GM23338 (cell line): ENCODE measurements at regions not wholly inside any gene's neighbourhood (a gene's known extent, or its start where the extent isn't known, plus 50 kb on each side); places are given as distances from the start of the nearest gene placed in this dataset.

Experiments
- ATAC-seq: fragments of 200-7000 bp; cut with Tn5 transposase; 3 replicates; pipeline ENCODE4 v1.9.1; 2020
- DNase-seq: peaks from one replicate; pipeline ENCODE4 v3.0.0-alpha.2; 2015; ENCODE audit warnings: low spot score
- H2AFZ ChIP-seq: fragments of 200-600 bp; sonication (generic); 2 replicates; pipeline ENCODE4 v1.8.0; 2016; ENCODE audit warnings: antibody characterized with exemption, mild to moderate bottlenecking, moderate library complexity
- H3F3A ChIP-seq: fragments of 200-600 bp; sonication (generic); replicated peaks from 2 replicates; pipeline ENCODE4 v1.8.0; 2017; ENCODE audit warnings: antibody characterized with exemption, mixed run types, low read depth
- H3K27ac ChIP-seq: fragments of 200-600 bp; sonication (generic); 2 replicates; pipeline ENCODE4 v1.6.1; 2016; ENCODE audit warnings: low read depth
- H3K27me3 ChIP-seq: fragments of 200-600 bp; sonication (generic); 2 replicates; pipeline ENCODE4 v1.8.0; 2016; ENCODE audit warnings: mild to moderate bottlenecking, mixed run types, moderate library complexity; ENCODE audit not compliant: insufficient read depth
- H3K36me3 ChIP-seq: fragments of 200-600 bp; sonication (generic); 2 replicates; pipeline ENCODE4 v1.8.0; 2016; ENCODE audit warnings: mild to moderate bottlenecking; ENCODE audit not compliant: insufficient read depth
- H3K4me1 ChIP-seq: fragments of 200-600 bp; sonication (generic); 2 replicates; pipeline ENCODE4 v1.8.0; 2016; ENCODE audit warnings: mild to moderate bottlenecking, moderate library complexity; ENCODE audit not compliant: insufficient read depth
- H3K4me2 ChIP-seq: fragments of 200-600 bp; sonication (generic); 2 replicates; pipeline ENCODE4 v1.7.1; 2017; ENCODE audit warnings: mixed run types
- H3K4me3 ChIP-seq: fragments of 200-600 bp; sonication (generic); 2 replicates; pipeline ENCODE4 v1.6.1; 2016; ENCODE audit warnings: mixed run types
- H3K79me2 ChIP-seq: fragments of 200-600 bp; sonication (generic); replicated peaks from 2 replicates; pipeline ENCODE4 v1.8.0; 2017; ENCODE audit warnings: mild to moderate bottlenecking; ENCODE audit not compliant: insufficient read depth
- H3K9me2 ChIP-seq: fragments of 200-600 bp; sonication (generic); 2 replicates; pipeline ENCODE4 v1.8.0; 2017; ENCODE audit not compliant: insufficient read depth
- H4K20me1 ChIP-seq: fragments of 200-600 bp; sonication (generic); replicated peaks from 2 replicates; pipeline ENCODE4 v1.8.0; 2017; ENCODE audit warnings: mild to moderate bottlenecking; ENCODE audit not compliant: insufficient read depth
- H3K27ac Mint-ChIP-seq: 2 replicates; pipeline ENCODE4 v1.8.0; 2020; ENCODE audit warnings: inconsistent platforms, mild to moderate bottlenecking, moderate library complexity, mixed read lengths
- H3K27me3 Mint-ChIP-seq: 3 replicates; pipeline ENCODE4 v1.8.0; 2022; ENCODE audit warnings: low read depth, mild to moderate bottlenecking, moderate library complexity, mixed read lengths, inconsistent platforms; ENCODE audit not compliant: insufficient read depth, poor library complexity
- H3K36me3 Mint-ChIP-seq: 3 replicates; pipeline ENCODE4 v1.8.0; 2021; ENCODE audit warnings: low read depth, mild to moderate bottlenecking, inconsistent platforms, moderate library complexity, mixed read lengths
- H3K4me1 Mint-ChIP-seq: 3 replicates; pipeline ENCODE4 v1.8.0; 2020; ENCODE audit warnings: mild to moderate bottlenecking, inconsistent platforms, mixed read lengths
- H3K4me3 Mint-ChIP-seq: 3 replicates; pipeline ENCODE4 v1.8.0; 2021; ENCODE audit warnings: moderate library complexity, mild to moderate bottlenecking, inconsistent platforms, mixed read lengths
- H3K9me3 Mint-ChIP-seq: 3 replicates; pipeline ENCODE4 v1.8.0; 2020; ENCODE audit warnings: moderate library complexity, mild to moderate bottlenecking, inconsistent platforms, mixed read lengths
- CREB1 ChIP-seq: fragments of 250-450 bp; sonication (Bioruptor Pico); IDR thresholded peaks from 2 replicates; pipeline ENCODE4 v1.5.0; 2020; ENCODE audit warnings: low read depth, mild to moderate bottlenecking, moderate library complexity
- EZH2 ChIP-seq: fragments of 200-600 bp; sonication (generic); IDR thresholded peaks from one replicate; pipeline ENCODE4 v1.8.0; 2017; ENCODE audit warnings: antibody characterized with exemption, mild to moderate bottlenecking, low read depth; ENCODE audit not compliant: unreplicated experiment
- EZH2phosphoT487 ChIP-seq: fragments of 200-600 bp; sonication (generic); IDR thresholded peaks from one replicate; pipeline ENCODE4 v1.8.1; 2018; ENCODE audit warnings: antibody characterized with exemption; ENCODE audit not compliant: unreplicated experiment
- JUNB ChIP-seq: IDR thresholded peaks from one replicate; pipeline ENCODE4 v1.6.1; 2016; ENCODE audit warnings: antibody characterized with exemption; ENCODE audit not compliant: unreplicated experiment
- NANOG ChIP-seq: IDR thresholded peaks from 2 replicates; pipeline ENCODE4 v1.6.1; 2016; ENCODE audit warnings: antibody characterized with exemption, borderline replicate concordance
- POLR2AphosphoS5 ChIP-seq: IDR thresholded peaks from 2 replicates; pipeline ENCODE4 v1.6.1; 2016; ENCODE audit warnings: antibody characterized with exemption, low read depth
- STAT1 ChIP-seq: IDR thresholded peaks from one replicate; pipeline ENCODE4 v1.6.1; 2016; ENCODE audit warnings: antibody characterized with exemption; ENCODE audit not compliant: unreplicated experiment
- ZNF114 ChIP-seq: fragments of 250-450 bp; sonication (Bioruptor Pico); IDR thresholded peaks from 2 replicates; pipeline ENCODE4 v1.5.0; 2020; ENCODE audit warnings: mild to moderate bottlenecking, moderate library complexity
- ZNF331 ChIP-seq: fragments of 250-450 bp; sonication (Bioruptor Pico); IDR thresholded peaks from 2 replicates; pipeline ENCODE4 v1.5.0; 2020; ENCODE audit warnings: low read depth, mild to moderate bottlenecking, moderate library complexity
- TF ChIP-seq, protein P1 (sequence below): IDR thresholded peaks from one replicate; pipeline ENCODE4 v1.6.1; 2018; ENCODE audit warnings: antibody characterized with exemption; ENCODE audit not compliant: unreplicated experiment
- TF ChIP-seq, protein P2 (sequence below), 2 experiments: fragments of 200-600 bp in 1 of 2; sonication (generic) in 1 of 2; conservative IDR thresholded peaks; 2 replicates each; pipeline versions ENCODE4 v1.5.1 to v1.6.1; 2016 to 2017; ENCODE audit warnings: antibody characterized with exemption in 2 of 2, low read depth in 2 of 2, mild to moderate bottlenecking in 2 of 2, moderate library complexity in 1 of 2
- TF ChIP-seq, protein P3 (sequence below): IDR thresholded peaks from 2 replicates; pipeline ENCODE4 v1.6.1; 2016; ENCODE audit warnings: antibody characterized with exemption
- TF ChIP-seq, protein P4 (sequence below): fragments of 250-450 bp; sonication (Bioruptor Pico); IDR thresholded peaks from 2 replicates; pipeline ENCODE4 v1.5.0; 2020; ENCODE audit warnings: mild to moderate bottlenecking, moderate library complexity

DNA sequence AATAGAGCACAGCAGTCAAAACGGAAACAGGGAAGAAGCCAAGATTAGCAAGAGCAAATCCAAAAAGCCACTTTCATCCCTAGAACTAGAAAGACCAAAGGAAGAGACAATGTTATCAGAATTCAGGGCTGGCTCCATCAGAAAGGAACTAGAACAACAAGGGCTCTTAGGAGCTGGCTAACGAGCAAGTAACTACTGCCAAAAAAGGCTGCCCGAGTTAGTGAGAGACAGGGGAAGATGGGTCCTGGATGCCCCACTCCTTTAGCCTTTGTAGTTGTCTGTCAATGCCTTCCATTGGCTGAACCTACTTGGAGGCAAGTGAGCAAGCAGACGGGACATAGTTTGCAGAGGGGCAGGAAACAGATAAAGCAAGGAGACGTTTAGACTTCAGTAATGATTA, 240.4 kb downstream of the KLF12 start:
- ATAC-seq: no peak
- no peaks in the 10 kb centered on the region for H3K27me3 Mint-ChIP-seq
- no peak overlapping the region for H3K27ac Mint-ChIP-seq
- Histone ChIP-seq H3K9me2 (no peaks in the 10 kb centered on the region), H3K36me3 (no peaks in the 10 kb centered on the region), H3K4me1 (peaks cover 36% of the 10 kb centered on the region), H2AFZ (no peak overlapping the region), H3F3A (no peaks in the 10 kb centered on the region), H3K27ac (no peak overlapping the region), H3K4me2 (no peak overlapping the region), H3K27me3 (no peaks in the 10 kb centered on the region), H3K4me3 (no peak overlapping the region), H4K20me1 (no peaks in the 10 kb centered on the region), H3K79me2 (no peaks in the 10 kb centered on the region)
- H3K4me1 Mint-ChIP-seq: peaks cover 32% of the 10 kb centered on the region
- H3K36me3 Mint-ChIP-seq: no peaks in the 10 kb centered on the region
- TF ChIP-seq ZNF114: no peak
- TF ChIP-seq, protein P1, sequence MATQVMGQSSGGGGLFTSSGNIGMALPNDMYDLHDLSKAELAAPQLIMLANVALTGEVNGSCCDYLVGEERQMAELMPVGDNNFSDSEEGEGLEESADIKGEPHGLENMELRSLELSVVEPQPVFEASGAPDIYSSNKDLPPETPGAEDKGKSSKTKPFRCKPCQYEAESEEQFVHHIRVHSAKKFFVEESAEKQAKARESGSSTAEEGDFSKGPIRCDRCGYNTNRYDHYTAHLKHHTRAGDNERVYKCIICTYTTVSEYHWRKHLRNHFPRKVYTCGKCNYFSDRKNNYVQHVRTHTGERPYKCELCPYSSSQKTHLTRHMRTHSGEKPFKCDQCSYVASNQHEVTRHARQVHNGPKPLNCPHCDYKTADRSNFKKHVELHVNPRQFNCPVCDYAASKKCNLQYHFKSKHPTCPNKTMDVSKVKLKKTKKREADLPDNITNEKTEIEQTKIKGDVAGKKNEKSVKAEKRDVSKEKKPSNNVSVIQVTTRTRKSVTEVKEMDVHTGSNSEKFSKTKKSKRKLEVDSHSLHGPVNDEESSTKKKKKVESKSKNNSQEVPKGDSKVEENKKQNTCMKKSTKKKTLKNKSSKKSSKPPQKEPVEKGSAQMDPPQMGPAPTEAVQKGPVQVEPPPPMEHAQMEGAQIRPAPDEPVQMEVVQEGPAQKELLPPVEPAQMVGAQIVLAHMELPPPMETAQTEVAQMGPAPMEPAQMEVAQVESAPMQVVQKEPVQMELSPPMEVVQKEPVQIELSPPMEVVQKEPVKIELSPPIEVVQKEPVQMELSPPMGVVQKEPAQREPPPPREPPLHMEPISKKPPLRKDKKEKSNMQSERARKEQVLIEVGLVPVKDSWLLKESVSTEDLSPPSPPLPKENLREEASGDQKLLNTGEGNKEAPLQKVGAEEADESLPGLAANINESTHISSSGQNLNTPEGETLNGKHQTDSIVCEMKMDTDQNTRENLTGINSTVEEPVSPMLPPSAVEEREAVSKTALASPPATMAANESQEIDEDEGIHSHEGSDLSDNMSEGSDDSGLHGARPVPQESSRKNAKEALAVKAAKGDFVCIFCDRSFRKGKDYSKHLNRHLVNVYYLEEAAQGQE: no peak
- TF ChIP-seq, protein P2, sequence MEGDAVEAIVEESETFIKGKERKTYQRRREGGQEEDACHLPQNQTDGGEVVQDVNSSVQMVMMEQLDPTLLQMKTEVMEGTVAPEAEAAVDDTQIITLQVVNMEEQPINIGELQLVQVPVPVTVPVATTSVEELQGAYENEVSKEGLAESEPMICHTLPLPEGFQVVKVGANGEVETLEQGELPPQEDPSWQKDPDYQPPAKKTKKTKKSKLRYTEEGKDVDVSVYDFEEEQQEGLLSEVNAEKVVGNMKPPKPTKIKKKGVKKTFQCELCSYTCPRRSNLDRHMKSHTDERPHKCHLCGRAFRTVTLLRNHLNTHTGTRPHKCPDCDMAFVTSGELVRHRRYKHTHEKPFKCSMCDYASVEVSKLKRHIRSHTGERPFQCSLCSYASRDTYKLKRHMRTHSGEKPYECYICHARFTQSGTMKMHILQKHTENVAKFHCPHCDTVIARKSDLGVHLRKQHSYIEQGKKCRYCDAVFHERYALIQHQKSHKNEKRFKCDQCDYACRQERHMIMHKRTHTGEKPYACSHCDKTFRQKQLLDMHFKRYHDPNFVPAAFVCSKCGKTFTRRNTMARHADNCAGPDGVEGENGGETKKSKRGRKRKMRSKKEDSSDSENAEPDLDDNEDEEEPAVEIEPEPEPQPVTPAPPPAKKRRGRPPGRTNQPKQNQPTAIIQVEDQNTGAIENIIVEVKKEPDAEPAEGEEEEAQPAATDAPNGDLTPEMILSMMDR (conservative IDR thresholded peaks at IDR 0.05; ENCODE audit: low read depth in 2 of 2): no peak
- TF ChIP-seq, protein P3, sequence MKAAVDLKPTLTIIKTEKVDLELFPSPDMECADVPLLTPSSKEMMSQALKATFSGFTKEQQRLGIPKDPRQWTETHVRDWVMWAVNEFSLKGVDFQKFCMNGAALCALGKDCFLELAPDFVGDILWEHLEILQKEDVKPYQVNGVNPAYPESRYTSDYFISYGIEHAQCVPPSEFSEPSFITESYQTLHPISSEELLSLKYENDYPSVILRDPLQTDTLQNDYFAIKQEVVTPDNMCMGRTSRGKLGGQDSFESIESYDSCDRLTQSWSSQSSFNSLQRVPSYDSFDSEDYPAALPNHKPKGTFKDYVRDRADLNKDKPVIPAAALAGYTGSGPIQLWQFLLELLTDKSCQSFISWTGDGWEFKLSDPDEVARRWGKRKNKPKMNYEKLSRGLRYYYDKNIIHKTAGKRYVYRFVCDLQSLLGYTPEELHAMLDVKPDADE: no peak
- TF ChIP-seq, protein P4, sequence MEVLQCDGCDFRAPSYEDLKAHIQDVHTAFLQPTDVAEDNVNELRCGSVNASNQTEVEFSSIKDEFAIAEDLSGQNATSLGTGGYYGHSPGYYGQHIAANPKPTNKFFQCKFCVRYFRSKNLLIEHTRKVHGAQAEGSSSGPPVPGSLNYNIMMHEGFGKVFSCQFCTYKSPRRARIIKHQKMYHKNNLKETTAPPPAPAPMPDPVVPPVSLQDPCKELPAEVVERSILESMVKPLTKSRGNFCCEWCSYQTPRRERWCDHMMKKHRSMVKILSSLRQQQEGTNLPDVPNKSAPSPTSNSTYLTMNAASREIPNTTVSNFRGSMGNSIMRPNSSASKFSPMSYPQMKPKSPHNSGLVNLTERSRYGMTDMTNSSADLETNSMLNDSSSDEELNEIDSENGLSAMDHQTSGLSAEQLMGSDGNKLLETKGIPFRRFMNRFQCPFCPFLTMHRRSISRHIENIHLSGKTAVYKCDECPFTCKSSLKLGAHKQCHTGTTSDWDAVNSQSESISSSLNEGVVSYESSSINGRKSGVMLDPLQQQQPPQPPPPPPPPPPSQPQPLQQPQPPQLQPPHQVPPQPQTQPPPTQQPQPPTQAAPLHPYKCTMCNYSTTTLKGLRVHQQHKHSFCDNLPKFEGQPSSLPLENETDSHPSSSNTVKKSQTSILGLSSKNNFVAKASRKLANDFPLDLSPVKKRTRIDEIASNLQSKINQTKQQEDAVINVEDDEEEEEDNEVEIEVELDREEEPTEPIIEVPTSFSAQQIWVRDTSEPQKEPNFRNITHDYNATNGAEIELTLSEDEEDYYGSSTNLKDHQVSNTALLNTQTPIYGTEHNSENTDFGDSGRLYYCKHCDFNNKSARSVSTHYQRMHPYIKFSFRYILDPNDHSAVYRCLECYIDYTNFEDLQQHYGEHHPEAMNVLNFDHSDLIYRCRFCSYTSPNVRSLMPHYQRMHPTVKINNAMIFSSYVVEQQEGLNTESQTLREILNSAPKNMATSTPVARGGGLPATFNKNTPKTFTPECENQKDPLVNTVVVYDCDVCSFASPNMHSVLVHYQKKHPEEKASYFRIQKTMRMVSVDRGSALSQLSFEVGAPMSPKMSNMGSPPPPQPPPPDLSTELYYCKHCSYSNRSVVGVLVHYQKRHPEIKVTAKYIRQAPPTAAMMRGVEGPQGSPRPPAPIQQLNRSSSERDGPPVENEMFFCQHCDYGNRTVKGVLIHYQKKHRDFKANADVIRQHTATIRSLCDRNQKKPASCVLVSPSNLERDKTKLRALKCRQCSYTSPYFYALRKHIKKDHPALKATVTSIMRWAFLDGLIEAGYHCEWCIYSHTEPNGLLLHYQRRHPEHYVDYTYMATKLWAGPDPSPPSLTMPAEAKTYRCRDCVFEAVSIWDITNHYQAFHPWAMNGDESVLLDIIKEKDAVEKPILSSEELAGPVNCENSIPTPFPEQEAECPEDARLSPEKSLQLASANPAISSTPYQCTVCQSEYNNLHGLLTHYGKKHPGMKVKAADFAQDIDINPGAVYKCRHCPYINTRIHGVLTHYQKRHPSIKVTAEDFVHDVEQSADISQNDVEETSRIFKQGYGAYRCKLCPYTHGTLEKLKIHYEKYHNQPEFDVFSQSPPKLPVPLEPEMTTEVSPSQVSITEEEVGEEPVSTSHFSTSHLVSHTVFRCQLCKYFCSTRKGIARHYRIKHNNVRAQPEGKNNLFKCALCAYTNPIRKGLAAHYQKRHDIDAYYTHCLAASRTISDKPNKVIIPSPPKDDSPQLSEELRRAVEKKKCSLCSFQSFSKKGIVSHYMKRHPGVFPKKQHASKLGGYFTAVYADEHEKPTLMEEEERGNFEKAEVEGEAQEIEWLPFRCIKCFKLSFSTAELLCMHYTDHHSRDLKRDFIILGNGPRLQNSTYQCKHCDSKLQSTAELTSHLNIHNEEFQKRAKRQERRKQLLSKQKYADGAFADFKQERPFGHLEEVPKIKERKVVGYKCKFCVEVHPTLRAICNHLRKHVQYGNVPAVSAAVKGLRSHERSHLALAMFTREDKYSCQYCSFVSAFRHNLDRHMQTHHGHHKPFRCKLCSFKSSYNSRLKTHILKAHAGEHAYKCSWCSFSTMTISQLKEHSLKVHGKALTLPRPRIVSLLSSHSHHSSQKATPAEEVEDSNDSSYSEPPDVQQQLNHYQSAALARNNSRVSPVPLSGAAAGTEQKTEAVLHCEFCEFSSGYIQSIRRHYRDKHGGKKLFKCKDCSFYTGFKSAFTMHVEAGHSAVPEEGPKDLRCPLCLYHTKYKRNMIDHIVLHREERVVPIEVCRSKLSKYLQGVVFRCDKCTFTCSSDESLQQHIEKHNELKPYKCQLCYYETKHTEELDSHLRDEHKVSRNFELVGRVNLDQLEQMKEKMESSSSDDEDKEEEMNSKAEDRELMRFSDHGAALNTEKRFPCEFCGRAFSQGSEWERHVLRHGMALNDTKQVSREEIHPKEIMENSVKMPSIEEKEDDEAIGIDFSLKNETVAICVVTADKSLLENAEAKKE (CRISPR knock-in tag): no peak
- TF ChIP-seq NANOG: no peak
- TF ChIP-seq CREB1: no peak
- TF ChIP-seq ZNF331: no peak
- TF ChIP-seq EZH2: no peak
- TF ChIP-seq JUNB: no peak
- no peak for TF ChIP-seq POLR2AphosphoS5
- no peak for TF ChIP-seq EZH2phosphoT487
- TF ChIP-seq STAT1: no peak
- no peak overlapping the region for H3K4me3 Mint-ChIP-seq
- DNase-seq: no peak
- H3K9me3 Mint-ChIP-seq: no peaks in the 10 kb centered on the region
